HT-29 (cell line): ENCODE measurements at regions not wholly inside any gene's neighbourhood (a gene's known extent, or its start where the extent isn't known, plus 50 kb on each side); places are given as distances from the start of the nearest gene placed in this dataset.

ENCODE experiments used
- DNase-seq: peaks from one replicate; pipeline ENCODE4 v3.0.0-alpha.2; 2015; ENCODE audit warnings: low spot score

DNA sequence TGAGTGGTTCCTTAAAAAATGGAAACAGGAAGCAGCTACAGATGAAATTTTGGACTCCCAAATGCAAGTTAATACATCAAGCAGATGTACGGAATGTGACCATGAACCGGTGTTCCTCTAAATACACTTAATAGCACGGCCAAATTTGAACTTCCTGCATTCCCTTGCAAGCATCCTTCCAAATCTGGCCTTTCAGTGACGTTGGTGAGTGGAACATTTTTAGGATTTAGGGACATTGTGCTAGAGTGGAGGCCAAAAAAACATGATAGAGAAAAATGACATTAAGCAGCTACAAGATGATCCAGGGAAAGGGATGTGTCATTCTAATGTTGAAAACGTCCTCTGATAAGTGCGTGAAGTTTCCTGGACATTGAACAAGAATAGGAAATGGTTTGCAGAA lies 62.1 kb downstream of the CTAGE1 start:
- DNase-seq: no peak

DNA sequence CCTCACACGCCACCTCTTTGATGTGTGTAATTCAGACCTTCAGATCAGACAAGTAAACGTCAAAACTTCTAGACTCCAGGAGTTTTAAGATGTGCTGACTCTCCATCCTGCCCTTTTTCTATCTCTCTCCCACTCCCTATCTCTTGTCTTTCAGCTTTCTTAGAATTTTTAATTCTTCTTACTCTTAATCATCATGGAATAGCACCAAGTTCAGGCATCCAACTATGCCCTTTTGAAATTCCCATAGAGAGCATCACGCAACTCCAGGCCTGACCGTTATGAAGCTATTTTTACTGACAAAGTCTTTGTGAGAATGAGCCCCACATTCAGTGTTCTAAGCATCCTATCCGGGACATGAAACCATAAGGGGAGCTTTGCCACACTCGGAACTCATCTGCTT lies 62.6 kb downstream of the CTAGE1 start:
- DNase-seq: no peak

DNA sequence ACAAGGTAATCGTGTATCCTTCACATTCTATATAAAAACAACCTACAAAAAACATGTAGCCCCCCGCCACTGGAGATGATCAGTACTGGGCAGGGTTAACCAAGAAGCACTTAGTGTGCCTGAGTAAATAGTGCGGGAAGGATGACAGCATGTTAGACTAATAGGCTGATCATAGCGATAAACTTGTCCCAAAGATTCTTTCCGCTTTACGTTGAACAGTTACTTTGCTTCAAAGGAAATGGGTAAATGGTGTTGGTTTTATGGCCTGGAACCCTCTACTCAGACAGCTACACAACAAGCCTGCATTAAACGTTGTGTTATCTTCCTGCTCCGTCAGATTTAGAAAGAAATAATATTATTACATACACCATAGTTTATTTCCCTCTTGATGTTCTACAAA lies 67.7 kb downstream of the CTAGE1 start:
- DNase-seq: no peak

DNA sequence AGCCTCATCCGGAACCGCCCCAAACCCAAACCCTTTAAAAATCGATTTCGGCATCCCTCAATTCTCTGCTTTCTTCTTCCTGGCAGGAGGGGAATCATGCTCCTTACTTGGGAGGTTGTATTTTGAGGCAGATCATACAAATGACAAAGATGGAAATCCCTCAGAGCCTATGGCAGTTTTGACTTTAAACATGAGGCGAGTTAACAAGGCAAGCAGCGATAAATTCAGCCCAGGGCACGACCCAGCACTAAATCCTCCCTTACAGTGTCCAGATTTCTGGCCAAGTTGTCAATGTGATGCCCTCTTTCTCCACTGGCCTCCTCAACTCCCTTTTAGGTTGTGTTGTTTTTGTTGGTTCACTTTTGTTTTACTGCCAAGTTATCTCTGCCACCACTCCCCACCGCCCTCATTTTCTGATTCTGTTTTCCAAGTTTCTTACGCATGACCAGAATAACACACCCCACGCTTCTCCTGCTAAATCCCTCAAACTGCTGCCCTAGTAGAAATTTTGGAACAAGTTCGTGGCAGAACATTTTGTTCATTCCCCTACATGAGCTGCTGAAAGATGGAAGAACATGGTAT lies 68.3 kb downstream of the CTAGE1 start:
- DNase-seq: no peak

DNA sequence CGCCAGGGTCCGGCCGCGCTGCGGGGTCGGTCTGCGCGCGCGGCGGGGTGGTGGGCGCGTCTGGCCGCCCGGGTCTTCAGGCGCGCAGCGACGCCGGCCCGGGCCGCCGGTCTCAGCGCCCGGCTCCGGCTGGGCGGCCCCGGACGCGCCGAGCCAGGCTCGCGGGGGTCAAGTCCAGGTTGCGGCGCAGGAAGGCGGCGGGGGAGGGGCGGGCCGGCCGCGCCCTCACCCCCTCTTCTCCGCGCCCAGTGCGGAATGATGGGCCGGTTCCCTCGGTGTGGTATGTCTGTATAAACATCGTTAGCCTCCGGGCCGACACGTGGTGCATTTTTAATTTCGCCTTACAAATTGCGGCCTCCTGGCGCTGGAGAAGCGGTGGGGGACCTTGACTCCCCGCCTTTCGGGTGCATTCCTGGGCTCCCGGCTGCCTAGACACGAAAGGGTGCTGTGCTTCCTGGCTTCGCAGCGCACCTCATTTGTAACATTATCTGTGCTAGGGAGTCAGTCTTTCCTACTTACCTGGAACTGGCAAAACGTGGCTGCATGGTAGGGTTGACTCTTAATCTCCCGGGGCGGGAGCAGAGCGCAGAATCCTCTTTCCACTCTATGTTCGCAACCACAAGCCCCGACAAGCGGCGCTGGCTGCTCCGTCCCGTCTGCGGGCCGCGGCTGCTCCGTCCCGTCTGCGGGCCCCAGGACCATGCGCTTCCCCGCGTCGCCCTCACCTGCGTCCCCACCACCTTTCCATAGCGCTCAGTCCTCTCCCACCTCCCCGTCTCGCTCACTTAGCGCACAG lies 69.0 kb downstream of the CTAGE1 start:
- peak; percentile 78 for DNase-seq

DNA sequence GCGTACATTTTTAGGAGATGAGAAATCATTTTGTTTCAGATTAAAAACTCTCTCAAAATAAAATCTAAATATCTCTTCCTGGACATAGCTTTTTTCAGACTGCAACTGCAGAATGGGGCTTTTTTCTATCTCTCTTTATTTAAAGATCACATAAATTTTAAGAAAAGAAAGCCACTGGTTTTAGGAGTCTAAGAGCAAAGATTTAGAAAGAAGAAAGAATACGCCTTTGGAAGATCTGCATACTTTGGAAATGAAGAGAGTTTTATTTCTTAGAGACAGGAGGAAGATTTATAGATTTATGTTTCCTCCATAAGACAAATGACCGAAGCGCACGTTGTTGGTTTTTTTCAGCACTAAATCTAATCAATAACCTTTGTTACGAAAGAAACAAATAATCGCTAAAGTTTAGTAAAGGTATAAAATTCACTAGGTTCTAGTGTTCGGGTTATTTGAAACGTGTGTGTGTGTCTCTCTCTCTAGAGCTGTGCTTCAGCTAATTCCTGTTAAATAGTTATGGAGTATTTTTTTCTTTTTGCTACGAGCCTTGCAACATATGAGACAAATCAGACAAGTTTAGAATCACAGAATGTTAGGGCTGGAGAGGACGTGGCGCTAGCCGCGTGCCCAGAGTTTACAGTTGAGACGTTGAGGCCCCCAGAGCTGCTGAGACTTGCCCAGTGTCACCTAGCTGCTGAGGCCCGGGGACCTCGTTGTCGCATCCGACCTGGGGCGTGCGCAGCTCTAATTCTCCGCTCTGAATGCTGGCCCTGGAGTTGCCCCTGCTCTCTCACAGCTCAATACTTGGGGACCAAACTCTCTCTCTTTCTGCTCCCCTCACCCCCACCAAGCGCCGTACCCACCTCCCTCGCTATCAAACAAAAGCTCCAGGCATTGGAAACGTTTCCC lies 69.9 kb downstream of the CTAGE1 start:
- DNase-seq: peak; percentile 53

DNA sequence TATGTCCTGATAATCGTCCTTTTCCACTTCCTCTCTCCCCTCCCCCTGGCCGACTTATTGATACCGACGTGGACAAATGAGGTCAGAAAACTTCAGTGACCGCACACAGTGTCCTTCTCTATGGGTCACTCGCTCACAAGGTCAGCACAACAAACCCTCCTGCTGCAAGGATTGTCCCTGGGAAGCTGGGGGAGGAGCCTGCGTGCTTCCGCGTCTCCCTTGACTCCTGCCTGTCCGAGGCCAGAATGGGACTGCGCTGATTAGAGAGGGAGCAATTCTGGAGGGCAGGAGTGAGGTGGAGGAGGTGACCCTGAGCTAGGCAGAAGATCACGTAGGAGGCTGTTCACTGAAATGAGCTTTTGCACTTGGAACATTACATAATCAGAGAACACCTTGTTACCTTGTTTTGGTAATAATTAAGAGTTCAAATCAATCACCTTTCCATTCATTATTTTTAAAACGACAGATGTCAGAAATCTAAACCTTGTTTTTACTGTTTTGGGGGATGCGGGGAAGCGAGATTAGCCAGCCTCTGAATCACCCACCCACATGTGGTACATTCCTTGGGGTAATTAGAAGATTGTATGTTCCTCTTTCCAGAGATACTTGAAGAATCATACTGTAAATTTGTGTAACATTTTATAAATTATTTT lies 70.6 kb downstream of the CTAGE1 start:
- DNase-seq: peak; percentile 78

DNA sequence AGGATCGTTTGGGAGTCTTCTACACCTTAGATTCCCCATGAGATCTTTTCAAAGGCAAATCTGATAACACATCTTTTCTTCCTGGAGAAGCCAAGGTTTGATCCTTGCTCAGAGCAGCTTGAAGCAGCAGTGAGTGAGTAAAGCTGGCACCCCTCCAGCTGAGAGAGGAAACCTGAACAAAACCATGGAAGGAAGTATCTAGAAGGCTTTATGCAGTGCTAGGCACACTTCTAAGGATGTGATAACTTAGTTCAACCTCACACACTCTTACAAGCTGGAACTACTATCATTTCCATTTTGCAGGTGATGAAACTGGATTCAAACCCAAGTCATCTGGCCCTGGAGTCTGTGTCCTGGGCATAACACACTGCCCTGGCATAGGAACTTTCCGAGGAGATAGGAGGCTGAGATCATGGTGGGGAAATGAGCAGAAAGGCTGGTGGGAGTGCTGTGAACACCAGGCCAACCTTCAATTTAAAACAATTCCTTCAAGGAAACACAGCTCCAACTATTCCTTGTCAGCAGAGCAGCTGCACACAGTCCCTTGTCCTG lies 71.2 kb downstream of the CTAGE1 start:
- DNase-seq: peak; percentile 72

DNA sequence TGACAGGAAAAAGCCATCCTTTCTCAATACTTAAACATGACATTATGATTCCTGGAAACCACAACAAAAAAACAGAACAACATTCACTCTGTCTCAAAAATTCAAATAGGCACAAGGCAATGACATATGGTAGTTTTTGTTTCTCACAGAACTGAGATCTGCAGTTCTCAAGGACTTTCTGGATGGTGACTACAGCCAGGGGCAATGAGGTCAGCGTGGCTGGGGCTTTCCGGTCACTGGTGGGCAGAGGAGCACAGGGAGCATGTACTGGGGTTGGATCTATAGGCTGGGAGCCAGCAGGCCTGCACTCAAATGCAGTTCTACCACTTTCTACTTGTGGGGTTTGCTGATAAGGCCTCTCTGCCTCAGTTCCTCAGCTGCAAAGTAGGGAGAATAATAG lies 72.0 kb downstream of the CTAGE1 start:
- no peak for DNase-seq

DNA sequence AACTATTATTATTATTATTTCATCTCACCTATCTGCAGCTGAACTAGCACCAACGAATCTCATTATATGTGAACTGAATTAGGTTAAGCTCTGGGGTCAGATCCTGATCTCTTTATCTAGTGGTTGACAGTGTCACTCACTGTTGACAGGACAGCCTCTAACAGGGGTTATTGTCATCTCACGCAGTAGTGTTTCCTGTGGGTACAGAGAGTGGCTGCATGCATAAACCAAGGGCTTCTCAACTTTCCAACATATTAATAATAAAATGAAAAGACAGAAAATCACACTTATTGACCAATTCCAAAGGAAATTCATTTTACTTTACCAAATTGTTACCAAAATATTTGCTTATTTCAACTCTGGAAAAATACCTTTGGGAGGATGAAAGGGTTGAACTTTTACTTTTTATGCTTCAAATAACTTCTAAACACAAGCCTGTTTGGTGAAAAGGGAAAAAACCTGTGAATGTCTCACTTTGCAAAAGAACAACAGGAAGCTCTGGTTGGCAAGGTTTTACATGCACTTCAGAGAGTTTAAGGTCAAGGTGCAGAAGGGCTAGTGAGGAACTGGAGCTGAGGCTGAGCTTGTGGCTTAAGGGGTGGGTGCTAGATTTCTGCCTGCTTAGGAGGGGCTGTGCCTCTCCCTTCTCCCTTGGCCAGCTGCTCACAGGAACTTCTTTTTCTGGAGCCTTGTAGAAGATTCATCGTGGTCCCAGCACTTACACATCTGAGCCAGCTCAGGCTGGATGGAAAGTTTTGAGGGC lies 72.6 kb downstream of the CTAGE1 start:
- DNase-seq: peak; percentile 20

DNA sequence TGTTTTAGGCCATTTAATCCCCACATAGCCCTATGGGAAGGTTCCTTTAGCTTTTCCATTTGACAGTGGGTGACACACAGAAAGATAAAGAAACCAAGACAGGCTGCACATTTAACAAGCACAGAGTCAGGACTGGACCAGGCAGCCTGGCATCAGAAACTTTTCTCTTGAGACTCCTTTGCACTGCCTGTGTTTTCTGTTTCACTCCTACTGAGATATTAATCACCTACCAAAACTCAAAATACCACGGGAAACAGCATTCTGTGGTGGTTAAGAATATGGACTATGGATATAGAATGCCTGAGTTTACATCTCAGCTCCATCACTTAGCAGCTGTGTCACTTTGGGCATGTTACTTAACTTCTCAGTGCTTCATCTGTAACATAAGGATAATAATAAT lies 73.3 kb downstream of the CTAGE1 start:
- DNase-seq: no peak

DNA sequence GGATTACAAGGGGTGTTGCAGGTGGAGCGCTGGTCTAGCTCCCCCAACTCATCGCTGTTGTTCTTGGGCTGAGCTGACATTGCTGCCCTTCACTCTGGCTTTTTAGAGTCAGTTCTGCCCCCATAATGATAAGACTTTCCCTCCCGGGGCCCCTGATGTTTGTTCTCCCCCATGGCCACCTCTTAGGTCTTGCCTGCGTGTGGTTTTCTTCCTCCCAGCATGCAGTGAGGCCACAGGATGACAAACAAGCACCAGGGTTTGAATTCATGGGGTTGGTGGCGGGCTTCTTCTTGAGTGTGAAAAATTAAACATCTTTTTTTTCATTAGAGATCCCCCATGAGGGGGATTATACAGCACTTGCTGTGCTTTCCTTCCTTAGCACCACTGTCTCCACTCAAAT lies 74.1 kb downstream of the CTAGE1 start:
- no peak for DNase-seq

DNA sequence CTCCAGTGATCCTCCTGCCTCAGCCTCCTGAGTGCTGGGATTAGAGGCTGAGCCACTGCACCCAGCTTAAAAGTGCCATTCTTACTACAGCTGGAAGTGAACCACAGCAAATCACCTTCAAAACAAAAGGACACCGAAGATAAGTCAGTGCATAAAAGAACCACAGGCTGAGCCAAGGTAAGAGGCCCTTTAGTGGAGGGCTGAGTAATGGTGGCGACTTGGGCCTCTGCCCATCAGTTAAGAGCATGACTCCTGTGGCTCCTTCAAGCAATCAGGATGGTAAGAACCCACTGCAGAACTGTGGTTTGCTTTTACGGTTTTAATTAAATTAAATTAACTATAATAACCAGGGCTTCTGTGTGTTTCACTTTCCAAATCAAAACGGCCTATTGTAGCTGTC lies 75.1 kb downstream of the CTAGE1 start:
- DNase-seq: peak; percentile 78

DNA sequence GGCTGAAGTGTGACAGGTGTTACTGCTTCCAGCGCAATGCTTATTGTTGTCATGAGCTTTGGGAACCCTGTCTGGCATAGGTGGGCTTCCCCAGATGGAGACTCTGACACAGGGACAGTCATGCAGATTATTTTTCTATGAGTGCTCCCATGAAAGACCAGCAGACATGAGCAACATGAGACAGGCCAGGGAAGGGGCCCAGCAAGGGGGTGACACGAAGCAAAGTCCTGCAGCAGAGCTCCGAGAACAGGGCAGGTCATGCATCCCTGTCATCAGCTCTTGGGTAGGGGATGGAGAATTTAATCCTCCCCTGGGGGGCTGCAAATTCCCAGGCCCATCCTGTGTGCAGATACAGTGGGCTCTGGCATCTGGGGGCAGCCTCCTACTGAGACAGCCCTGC lies 77.4 kb downstream of the CTAGE1 start:
- no peak for DNase-seq

DNA sequence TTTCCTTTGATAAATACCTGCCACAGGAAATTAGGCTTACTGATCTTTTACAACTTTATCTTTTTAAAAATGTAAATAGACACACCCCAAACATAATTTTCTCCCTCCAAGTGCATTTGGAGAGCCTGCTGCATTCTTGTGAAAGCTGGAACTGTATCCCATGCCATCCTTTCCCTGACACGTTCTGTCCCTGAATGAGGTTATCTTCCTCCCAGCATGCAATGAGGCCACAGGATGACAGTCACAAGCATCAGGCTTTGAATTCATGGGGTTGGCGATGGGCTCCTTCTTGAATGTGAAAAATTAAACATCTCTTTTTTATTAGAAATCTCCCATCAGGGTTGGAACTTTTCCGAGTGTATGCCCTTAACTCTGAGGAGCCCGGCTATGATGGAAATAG lies 77.8 kb downstream of the CTAGE1 start:
- no peak for DNase-seq

DNA sequence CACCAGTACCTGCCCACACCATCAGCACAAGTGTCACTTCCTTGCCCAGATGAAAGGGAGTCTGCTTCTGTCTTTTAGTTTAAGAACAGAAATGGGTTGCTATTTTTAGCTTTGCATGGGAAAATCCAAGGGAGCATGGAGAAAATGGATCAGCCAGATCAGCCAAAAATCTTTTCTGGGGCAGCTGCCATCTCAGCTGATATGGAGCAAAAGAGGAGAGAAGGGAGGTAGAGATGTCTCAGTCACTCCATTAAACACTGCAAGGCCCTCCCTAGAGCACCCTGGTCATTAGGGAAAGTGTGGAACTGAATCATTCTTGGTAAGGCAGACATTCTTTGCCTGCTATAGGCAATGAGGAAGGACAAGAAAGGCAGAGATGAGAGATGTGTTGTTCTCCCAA lies 79.9 kb downstream of the CTAGE1 start:
- no peak for DNase-seq

DNA sequence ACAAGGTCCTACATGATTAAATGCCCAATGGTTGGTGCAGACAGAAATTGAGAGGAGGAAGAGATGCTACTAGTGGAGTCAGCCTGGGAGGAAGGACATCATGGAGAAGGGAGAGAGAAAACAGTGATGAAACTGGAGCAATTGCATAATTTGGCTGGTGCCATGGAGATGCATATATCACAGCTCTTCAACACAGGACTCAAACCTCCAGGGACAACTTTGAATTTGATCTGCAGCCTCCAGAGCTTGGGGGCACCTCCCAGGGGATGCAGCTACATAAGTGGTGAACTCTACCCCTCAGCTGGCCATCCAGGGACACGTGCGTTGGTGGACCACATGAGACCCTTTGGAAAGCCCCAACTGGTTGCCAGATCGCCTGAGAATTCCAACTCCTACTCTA lies 80.4 kb downstream of the CTAGE1 start:
- DNase-seq: no peak

DNA sequence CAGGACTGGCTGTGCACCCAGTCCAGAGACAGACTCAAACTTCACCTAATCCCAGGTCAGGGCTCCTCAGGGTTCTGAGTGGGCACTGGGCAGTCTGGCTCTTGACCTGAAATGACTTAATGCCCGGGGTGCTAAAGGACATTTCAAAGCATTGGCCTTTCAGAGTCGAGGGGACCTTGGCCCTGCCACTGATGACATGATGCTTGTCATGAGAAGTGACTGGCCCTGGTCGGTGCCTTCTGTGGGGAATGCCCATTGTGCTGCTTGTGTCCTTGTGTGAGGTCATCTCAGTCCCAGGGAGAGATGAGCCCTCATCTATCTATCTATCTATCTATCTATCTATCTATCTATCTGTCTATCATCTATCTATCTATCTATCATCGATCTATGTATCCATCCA lies 81.3 kb downstream of the CTAGE1 start:
- no peak for DNase-seq

DNA sequence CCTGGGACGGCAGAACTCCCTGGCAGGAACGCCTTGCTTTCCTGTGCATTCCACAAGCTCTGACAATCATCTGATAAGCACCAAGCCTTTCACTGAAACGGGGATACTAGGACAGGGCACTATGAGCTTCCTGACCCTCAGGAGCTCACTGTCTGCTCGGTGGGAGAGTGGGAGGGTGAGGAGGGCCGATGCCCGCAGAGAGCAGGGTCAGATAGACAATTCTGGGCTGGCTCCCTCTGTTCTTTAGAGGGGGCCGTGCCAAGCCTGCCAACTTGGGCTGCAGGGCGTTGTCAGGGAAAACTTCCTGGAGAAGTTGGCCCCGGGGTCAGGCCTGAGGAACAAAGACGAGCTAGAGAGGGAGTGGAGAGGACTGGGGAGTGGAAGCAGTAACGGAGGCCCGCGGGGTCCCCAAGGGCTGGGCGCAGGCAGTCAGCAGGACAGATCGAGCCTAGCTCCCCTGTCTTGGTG lies 82.0 kb downstream of the CTAGE1 start:
- DNase-seq: peak; percentile 24

DNA sequence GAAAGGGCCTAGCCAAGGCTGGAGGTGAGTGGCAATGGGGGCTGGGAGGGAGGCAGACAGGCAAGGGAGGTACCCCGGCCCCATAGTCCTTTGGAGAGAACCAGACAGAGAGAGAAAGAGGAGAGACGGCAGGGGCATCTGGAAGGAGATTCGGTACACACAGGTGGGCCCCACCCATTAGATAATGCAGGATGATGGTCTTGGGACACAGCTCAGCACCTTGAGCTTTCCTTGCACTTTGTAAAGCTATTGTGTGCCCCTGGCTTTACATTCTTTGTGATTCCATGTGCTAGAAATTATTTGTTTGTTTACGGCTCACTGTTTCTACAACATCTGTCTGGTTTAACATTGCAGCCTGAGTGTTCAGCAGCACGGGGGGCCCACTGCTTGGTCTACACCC lies 83.1 kb downstream of the CTAGE1 start:
- no peak for DNase-seq

DNA sequence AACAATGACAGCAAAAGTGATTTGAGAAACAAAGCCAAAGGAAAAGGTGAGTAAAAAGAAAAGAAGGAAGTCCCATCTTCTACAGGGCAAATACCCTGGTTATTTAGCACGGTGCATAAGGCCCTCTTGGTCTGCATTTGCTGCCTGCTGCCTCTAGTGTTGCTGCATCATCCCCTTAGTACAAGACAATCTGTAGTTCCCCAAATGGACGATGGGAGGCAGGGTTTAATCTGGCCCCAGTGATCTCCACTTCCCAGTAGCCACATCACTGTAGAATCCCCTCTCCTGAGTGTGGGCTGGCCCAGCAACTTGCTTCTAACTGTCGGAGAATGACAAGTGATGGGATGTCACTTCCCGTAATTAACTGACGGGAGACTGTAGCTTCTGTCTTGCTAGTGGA lies 85.1 kb downstream of the CTAGE1 start:
- DNase-seq: no peak
